GM12892 (cell line): ENCODE measurements at regions not wholly inside any gene's neighbourhood (a gene's known extent, or its start where the extent isn't known, plus 50 kb on each side); places are given as distances from the start of the nearest gene placed in this dataset.

ENCODE experiments used
- POLR2A ChIP-seq: IDR thresholded peaks from 2 replicates; pipeline ENCODE4 v1.6.1; 2011; ENCODE audit warnings: low read depth, low read length, control low read depth
- POLR2AphosphoS5 ChIP-seq: IDR thresholded peaks from 2 replicates; pipeline ENCODE4 v1.6.1; 2011; ENCODE audit warnings: low read depth, low read length, control low read depth

DNA sequence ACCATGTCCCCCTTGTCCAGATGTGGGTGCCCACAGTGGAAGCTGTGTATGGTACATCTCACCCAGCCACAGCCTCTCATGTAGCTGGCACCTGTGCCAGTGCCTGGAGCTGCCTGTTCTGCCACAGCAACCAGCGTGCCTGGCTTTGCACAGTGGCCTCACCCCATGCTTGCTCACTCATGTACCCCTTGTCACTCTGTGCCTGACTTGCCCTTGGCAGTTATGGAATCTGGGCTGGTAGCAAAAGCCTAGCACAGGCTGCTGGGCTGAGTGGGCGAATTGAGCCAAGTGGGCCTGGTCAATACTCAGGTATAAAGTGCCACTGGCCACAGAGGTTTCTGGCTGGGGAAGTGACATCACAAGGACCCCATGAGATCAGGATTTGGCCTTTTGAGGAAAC lies 264.2 kb downstream of the INSC start:
- TF ChIP-seq POLR2AphosphoS5 (no peak), POLR2A (no peak)
